Fibroblast of lung (primary cell): ENCODE measurements at regions not wholly inside any gene's neighbourhood (a gene's known extent, or its start where the extent isn't known, plus 50 kb on each side); places are given as distances from the start of the nearest gene placed in this dataset.

Experiments
- DNase-seq, 2 donors: peaks; one replicate each; pipeline versions ENCODE4 v3.0.0 to v3.0.0-alpha.2; 2010; ENCODE audit warnings: low read depth in 2 of 2
- H2AFZ ChIP-seq: 2 replicates; pipeline ENCODE4 v1.5.1; 2012; ENCODE audit warnings: low read length, control low read depth, inconsistent platforms
- H3K27ac ChIP-seq: 2 replicates; pipeline ENCODE4 v1.5.1; 2011; ENCODE audit warnings: low read length, control low read depth; ENCODE audit not compliant: insufficient read depth
- H3K27me3 ChIP-seq: 2 replicates; pipeline ENCODE4 v1.5.1; 2011; ENCODE audit warnings: mild to moderate bottlenecking, low read length; ENCODE audit not compliant: control insufficient read depth, insufficient read depth
- H3K36me3 ChIP-seq: 2 replicates; pipeline ENCODE4 v1.5.1; 2011; ENCODE audit warnings: low read length; ENCODE audit not compliant: control insufficient read depth, insufficient read depth
- H3K4me1 ChIP-seq: 2 replicates; pipeline ENCODE4 v1.5.1; 2011; ENCODE audit warnings: low read length; ENCODE audit not compliant: control insufficient read depth, insufficient read depth; ENCODE audit errors: extremely low read depth
- H3K4me2 ChIP-seq: 2 replicates; pipeline ENCODE4 v1.5.1; 2011; ENCODE audit warnings: low read length, control low read depth; ENCODE audit not compliant: insufficient read depth; ENCODE audit errors: extremely low read depth
- H3K4me3 ChIP-seq, 4 experiments: fragments of 200-600 bp in 1 of 4; sonication (generic) in 1 of 4; replicated peaks in 1 of 4; 2 replicates each; pipeline ENCODE4 v1.5.1; 2011 to 2016; ENCODE audit warnings: low read length in 4 of 4, low read depth in 3 of 4, mild to moderate bottlenecking in 3 of 4, control low read depth in 2 of 4, inconsistent platforms in 1 of 4, mixed read lengths in 1 of 4; ENCODE audit not compliant: insufficient read depth in 1 of 4; ENCODE audit errors: control extremely low read depth in 1 of 4
- H3K79me2 ChIP-seq: 2 replicates; pipeline ENCODE4 v1.5.1; 2012; ENCODE audit warnings: mild to moderate bottlenecking, low read length, inconsistent platforms; ENCODE audit not compliant: control insufficient read depth, insufficient read depth
- H3K9ac ChIP-seq: 2 replicates; pipeline ENCODE4 v1.5.1; 2011; ENCODE audit warnings: mild to moderate bottlenecking, low read length, control low read depth; ENCODE audit not compliant: insufficient read depth
- H3K9me3 ChIP-seq: 2 replicates; pipeline ENCODE4 v1.5.1; 2012; ENCODE audit warnings: low read depth, low read length; ENCODE audit not compliant: control insufficient read depth, insufficient read depth
- H4K20me1 ChIP-seq: 2 replicates; pipeline ENCODE4 v1.5.1; 2011; ENCODE audit warnings: low read length; ENCODE audit not compliant: control insufficient read depth, insufficient read depth; ENCODE audit errors: extremely low read depth
- EZH2 ChIP-seq: IDR thresholded peaks from 2 replicates; pipeline ENCODE4 v1.5.1; 2012; ENCODE audit warnings: low read length, control low read depth, mild to moderate bottlenecking; ENCODE audit errors: missing control alignments
- TF ChIP-seq, protein P1 (sequence below), 2 donors: IDR thresholded peaks in 1 of 2; conservative IDR thresholded peaks in 1 of 2; 1 replicate in 1 of 2; 2 replicates in 1 of 2; pipeline ENCODE4 v1.5.1; 2011 to 2012; ENCODE audit warnings: low read length in 2 of 2, control low read depth in 1 of 2, inconsistent platforms in 1 of 2, low read depth in 1 of 2, mild to moderate bottlenecking in 1 of 2

- no peak for DNase-seq
- H3K36me3 ChIP-seq = no peaks in the 10 kb centered on the region
- no peak overlapping the region for H3K4me3 ChIP-seq
- H3K79me2 ChIP-seq = no peaks in the 10 kb centered on the region
- no peak for TF ChIP-seq EZH2
- TF ChIP-seq, protein P1, sequence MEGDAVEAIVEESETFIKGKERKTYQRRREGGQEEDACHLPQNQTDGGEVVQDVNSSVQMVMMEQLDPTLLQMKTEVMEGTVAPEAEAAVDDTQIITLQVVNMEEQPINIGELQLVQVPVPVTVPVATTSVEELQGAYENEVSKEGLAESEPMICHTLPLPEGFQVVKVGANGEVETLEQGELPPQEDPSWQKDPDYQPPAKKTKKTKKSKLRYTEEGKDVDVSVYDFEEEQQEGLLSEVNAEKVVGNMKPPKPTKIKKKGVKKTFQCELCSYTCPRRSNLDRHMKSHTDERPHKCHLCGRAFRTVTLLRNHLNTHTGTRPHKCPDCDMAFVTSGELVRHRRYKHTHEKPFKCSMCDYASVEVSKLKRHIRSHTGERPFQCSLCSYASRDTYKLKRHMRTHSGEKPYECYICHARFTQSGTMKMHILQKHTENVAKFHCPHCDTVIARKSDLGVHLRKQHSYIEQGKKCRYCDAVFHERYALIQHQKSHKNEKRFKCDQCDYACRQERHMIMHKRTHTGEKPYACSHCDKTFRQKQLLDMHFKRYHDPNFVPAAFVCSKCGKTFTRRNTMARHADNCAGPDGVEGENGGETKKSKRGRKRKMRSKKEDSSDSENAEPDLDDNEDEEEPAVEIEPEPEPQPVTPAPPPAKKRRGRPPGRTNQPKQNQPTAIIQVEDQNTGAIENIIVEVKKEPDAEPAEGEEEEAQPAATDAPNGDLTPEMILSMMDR (conservative IDR thresholded peaks at IDR 0.05 in 1 of 2, IDR thresholded peaks at IDR 0.05 in 1 of 2; ENCODE audit: low read depth in 1 of 2, low read length in 2 of 2) = no peak
- no peak overlapping the region for H3K27ac ChIP-seq
- H3K9me3 ChIP-seq = no peaks in the 10 kb centered on the region
- H4K20me1 ChIP-seq = no peaks in the 10 kb centered on the region
- no peak overlapping the region for H2AFZ ChIP-seq
- H3K4me1 ChIP-seq = no peaks in the 10 kb centered on the region
- H3K27me3 ChIP-seq = no peaks in the 10 kb centered on the region
- no peak overlapping the region for H3K9ac ChIP-seq
- no peak overlapping the region for H3K4me2 ChIP-seq
Observed at GRCh38 chr4:112061207-112061817, 83.9 kb upstream of the FAM241A start.

- Histone ChIP-seq H3K79me2 (no peaks in the 10 kb centered on the region), H2AFZ (no peak overlapping the region), H3K9me3 (no peaks in the 10 kb centered on the region), H3K27ac (no peak overlapping the region), H3K4me3 (no peak overlapping the region), H3K27me3 (no peaks in the 10 kb centered on the region), H3K36me3 (no peaks in the 10 kb centered on the region), H4K20me1 (no peaks in the 10 kb centered on the region), H3K4me1 (no peaks in the 10 kb centered on the region), H3K9ac (no peak overlapping the region), H3K4me2 (no peak overlapping the region)
- no peak for TF ChIP-seq EZH2
- TF ChIP-seq, protein P1 (conservative IDR thresholded peaks at IDR 0.05 in 1 of 2, IDR thresholded peaks at IDR 0.05 in 1 of 2; ENCODE audit: low read depth in 1 of 2, low read length in 2 of 2) = no peak
- DNase-seq = no peak
Observed at GRCh38 chr4:112063260-112063659, 82.0 kb upstream of the FAM241A start.

DNA sequence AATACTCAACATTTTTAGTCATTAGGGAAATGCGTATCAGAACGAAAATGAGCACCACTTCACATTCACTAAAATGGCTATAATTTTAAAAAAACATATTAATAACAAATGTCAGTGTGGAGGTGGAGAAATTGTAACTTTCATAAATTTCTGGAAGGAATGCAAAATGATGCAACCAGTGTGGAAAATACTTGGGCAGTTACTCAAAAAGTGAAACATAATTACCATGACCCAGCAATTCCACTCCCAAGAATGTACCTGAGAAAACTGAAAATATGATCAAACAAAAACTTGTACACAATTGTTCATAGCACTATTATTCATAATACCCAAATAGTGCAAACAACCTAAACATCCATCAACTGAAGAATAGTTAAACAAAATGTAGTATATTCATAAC, 76.1 kb upstream of the FAM241A start:
- Histone ChIP-seq H2AFZ (no peak overlapping the region), H3K27ac (no peak overlapping the region), H3K27me3 (no peaks in the 10 kb centered on the region), H3K36me3 (no peaks in the 10 kb centered on the region), H3K79me2 (no peaks in the 10 kb centered on the region), H3K9me3 (no peaks in the 10 kb centered on the region), H3K4me1 (no peaks in the 10 kb centered on the region), H3K9ac (no peak overlapping the region), H3K4me2 (no peak overlapping the region), H4K20me1 (no peaks in the 10 kb centered on the region), H3K4me3 (no peak overlapping the region)
- peak in 1 of 2 donors; percentile 14 for DNase-seq
- TF ChIP-seq EZH2 = no peak
- TF ChIP-seq, protein P1 (conservative IDR thresholded peaks at IDR 0.05 in 1 of 2, IDR thresholded peaks at IDR 0.05 in 1 of 2; ENCODE audit: low read depth in 1 of 2, low read length in 2 of 2) = no peak
